Coronary artery (tissue), 2 donors: ENCODE measurements at regions not wholly inside any gene's neighbourhood (a gene's known extent, or its start where the extent isn't known, plus 50 kb on each side); places are given as distances from the start of the nearest gene placed in this dataset.

Experiments used
- DNase-seq: peaks from one replicate; pipeline ENCODE4 v3.0.0-alpha.2; 2017; ENCODE audit warnings: low spot score
- H3K27ac ChIP-seq, 2 donors: fragments of 200-600 bp; sonication (generic); one replicate each; pipeline ENCODE4 v1.5.1; 2016 to 2019
- H3K4me3 ChIP-seq: fragments of 200-600 bp; sonication (generic); 2 replicates; pipeline ENCODE4 v1.5.1; 2016; ENCODE audit warnings: mild to moderate bottlenecking, moderate library complexity
- CTCF ChIP-seq: fragments of 200-600 bp; sonication (generic); IDR thresholded peaks from one replicate; pipeline ENCODE4 v1.5.1; 2019; ENCODE audit warnings: antibody characterized with exemption

DNA sequence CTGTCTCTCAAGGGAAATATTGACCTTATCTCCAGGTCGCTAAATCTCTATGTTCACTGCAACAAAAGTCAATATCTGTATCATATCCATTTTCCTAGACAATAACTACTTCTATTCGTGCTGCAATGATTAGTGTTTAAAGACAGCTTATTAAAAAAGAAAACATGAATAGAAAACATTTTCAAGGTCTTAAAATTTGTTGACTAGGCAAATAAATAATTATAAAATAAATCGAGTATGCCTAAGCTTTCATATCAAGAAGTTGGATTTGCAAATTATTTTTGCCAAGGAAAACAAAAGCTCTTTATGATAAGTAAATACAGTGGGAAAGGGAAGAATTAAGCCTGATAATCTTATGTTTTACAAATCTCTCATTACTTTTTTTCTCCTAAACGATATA lies 428.5 kb downstream of the NUP35 start:
- no peak for TF ChIP-seq CTCF
- no peak overlapping the region for H3K4me3 ChIP-seq
- DNase-seq: no peak

GRCh38 chr2:183564726-183565125 lies 440.5 kb downstream of the NUP35 start:
- H3K27ac ChIP-seq: no peak overlapping the region
- no peak for DNase-seq
- no peak overlapping the region for H3K4me3 ChIP-seq
- no peak for TF ChIP-seq CTCF

More for the DNA sequence above, 428.5 kb downstream of the NUP35 start:
- no peak overlapping the region for H3K27ac ChIP-seq

- no peak for DNase-seq
- TF ChIP-seq CTCF: no peak
- Histone ChIP-seq H3K27ac (no peak overlapping the region), H3K4me3 (no peak overlapping the region)
These were observed 451.2 kb downstream of the NUP35 start for GRCh38 chr2:183575481-183575880.

- H3K27ac ChIP-seq: no peak overlapping the region
- no peak overlapping the region for H3K4me3 ChIP-seq
- DNase-seq: no peak
- no peak for TF ChIP-seq CTCF
These were observed 455.4 kb downstream of the NUP35 start for GRCh38 chr2:183579686-183580085.

DNA sequence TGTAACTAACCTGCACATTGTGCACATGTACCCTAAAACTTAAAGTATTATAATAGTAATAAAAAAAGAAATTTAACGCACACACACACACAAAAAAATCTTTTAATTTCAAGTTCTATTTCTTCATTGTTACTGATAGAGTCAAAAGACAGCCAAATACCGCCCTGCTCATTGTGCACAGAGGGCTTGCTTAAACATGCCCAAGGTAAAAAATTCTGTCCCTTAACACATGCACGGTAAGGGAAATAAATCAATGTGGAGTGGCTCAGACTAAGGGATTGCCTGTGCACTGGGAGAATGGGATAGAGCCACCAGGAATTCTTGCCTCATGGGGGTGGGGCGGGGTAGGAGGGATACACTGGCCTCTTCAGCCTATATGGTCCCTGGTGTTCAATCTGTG lies 468.0 kb downstream of the NUP35 start:
- H3K4me3 ChIP-seq: no peak overlapping the region
- no peak overlapping the region for H3K27ac ChIP-seq
- DNase-seq: no peak
- TF ChIP-seq CTCF: no peak

GRCh38 chr2:183594150-183594549 lies 469.9 kb downstream of the NUP35 start:
- Histone ChIP-seq H3K27ac (no peak overlapping the region), H3K4me3 (no peak overlapping the region)
- no peak for DNase-seq
- no peak for TF ChIP-seq CTCF

DNA sequence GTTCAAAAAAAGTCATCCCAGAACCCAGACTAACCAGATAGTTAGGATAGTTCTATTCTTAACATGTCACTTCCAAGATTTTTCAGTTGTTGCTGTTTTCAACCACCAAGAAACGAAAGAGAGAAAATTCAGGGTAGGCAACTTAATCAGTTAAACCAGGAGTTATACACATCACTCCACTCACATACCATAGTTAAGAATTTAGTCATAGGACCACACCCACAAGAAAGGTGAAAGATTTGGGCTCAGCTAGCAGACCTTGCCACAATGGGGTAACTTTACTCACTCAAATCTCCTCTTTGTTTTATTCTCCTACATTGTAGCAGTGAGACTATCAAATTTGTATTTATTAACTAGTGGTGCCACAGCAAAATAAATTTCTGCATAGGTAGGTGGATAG lies 473.6 kb downstream of the NUP35 start:
- no peak for DNase-seq
- no peak for TF ChIP-seq CTCF
- H3K4me3 ChIP-seq: no peak overlapping the region
- no peak overlapping the region for H3K27ac ChIP-seq
